ENCODE measurements at regions not wholly inside any gene's neighbourhood (a gene's known extent, or its start where the extent isn't known, plus 50 kb on each side); places are given as distances from the start of the nearest gene placed in this dataset.

DNA sequence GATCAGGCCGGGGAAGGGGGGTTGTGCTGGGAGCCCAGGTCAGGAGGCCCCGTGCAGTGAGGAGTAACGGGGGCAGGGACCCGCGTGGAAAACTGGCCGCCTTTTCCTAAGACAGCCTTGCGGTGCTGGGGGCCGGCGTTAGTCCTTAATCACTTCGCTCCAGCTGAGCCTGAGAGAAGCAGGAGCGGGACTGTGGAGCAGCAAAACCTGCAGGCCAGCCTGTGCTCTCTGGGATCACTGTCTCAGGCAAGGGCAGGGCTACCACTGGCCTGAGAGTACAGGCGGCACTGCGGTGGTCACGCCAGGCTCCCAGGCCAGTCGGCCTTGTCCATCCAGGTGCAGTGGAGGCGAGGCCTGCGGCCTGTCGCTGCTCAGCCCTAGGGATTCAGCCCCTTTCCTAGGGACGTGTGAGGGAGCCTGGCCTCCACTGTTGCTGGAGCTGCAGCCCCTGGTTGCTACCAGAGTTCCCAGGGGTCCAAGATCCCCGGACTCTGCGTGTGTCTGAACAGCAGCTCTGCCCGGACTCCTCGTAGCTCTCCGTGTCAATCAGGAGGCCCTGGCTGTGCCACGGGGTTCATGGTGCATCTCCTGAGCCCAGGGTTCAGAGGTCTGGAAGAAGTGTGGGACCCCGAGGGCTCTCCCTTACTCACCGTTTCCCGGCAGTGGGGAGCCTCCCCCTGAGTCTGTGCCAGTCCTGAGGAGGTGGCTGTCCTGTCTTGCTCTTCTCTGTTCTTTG, 2141.7 kb upstream of the TENM3 start:
- DNase-seq = no peak

DNA sequence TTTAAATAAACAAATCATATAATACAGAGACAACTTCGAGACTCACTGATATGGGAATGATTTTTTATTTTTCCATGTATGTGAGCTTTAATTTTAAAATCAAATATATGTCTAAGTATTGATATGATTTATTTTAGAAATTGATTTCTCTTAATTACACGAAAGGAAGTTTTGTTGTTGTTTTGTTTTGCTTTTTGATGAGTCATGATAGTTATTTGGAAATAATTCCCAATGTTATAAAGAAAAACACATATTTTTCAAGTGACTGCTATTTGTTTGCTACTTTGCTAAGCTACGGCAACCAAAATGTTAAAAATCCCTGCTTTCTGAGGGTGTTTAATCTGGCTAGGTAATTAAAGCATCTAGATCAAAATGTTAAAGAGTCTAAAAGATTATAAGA, 2139.4 kb upstream of the TENM3 start:
- no peak for DNase-seq

- DNase-seq = no peak
Observed at GRCh38 chr4:180105362-180105761, 2137.8 kb upstream of the TENM3 start.

GRCh38 chr4:180106122-180106521, 2137.1 kb upstream of the TENM3 start:
- DNase-seq = no peak

- no peak for DNase-seq
Observed at GRCh38 chr4:180106997-180107396, 2136.2 kb upstream of the TENM3 start.

DNA sequence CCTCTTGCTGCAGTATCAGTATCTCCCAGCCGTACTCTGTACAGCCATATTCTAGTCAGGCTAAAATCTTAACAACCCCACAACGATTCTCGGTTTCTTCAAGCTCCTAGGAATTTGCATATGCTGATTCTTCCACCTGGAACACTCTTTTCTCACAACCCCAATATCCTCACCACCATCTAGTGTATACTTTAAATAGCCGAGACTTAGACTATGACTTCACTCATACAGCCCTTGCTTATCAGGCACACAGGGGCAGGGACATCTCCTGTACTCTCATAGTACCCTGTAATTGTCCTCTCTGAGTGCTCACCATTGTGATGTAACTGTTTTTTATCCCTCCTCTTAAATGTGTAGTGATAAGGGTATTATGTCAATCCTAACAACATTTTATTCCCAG, 2126.4 kb upstream of the TENM3 start:
- no peak for DNase-seq

GRCh38 chr4:180120068-180120467, 2123.1 kb upstream of the TENM3 start:
- DNase-seq = no peak

GRCh38 chr4:180134091-180134866, 2108.9 kb upstream of the TENM3 start:
- no peak for DNase-seq

GRCh38 chr4:180141734-180142133, 2101.5 kb upstream of the TENM3 start:
- DNase-seq = no peak

DNA sequence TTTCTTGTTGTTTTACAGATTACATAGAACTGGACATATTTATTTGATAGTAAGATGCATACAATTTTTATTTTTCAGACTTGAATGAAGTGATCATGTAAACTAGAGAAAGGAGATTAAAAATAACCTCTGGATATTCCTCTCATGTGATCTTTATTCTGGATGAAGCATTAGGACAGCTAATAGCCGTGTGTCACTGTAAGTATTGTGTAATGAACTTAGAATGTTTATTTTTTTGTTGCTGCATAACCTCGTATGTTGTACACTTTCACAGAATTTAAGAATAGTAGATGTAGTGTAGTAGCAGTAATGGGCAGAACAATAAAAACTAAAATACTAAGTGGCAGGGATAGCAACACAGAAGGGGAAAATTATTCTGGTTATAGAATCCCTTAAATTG, 2094.5 kb upstream of the TENM3 start:
- no peak for DNase-seq

GRCh38 chr4:180150818-180151217, 2092.4 kb upstream of the TENM3 start:
- no peak for DNase-seq

GRCh38 chr4:180152831-180153230, 2090.4 kb upstream of the TENM3 start:
- no peak for DNase-seq

- DNase-seq = no peak
Observed at GRCh38 chr4:180153587-180153986, 2089.6 kb upstream of the TENM3 start.

DNA sequence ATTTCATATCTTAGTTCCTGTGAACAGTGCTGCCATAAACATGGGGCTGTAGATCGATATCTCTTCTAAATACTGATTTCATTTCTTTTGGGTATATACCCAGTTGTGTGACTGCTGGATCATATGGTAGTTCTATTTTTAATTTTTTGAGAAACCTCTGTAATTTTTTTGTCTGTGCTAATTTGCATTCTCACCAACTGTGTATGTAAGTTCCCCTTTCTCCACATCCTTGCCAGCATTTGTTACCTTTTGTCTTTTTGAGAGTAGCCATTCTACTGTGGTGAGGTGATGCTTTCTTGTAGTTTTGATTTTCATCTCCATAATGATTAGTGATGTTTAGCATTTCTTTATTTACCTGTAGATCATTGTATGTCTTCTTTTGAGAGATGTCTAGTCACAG, 2086.5 kb upstream of the TENM3 start:
- DNase-seq = no peak

DNA sequence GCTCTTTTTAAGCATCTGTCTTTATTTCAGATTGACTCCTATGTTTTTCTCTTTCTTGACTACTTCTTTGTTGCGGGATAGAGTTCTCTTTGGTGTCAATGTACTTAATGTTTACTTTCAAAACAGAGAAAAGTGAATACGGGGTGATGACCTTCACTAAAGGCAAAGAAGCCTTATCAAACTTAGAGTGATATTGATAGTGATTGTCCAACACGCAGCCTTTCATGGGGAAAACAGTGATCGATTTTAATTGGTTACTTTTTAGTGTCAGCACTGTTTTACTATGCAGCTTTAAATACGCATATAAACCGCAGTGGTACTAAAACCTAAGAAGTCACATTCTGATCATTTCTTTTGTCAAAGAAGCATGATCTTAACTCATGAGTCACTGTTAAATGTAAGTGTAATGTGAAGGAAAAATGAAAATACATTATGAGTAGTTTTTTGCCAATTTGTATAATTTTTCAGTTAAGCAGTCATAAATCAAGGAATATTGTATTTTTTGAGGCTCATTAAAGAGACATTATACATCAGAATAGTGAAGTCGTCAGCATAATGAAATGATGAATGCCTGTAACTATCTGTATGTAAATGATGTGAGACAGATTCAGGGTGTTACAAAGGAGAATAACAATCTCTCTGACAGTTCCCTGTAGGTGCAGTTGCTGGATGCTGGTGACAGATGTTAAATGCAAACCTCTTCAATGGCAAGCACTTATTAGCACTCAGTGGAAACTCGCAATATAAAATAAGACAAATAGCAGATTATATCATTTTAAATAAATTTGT, 2082.8 kb upstream of the TENM3 start:
- no peak for DNase-seq

- no peak for DNase-seq
Observed at GRCh38 chr4:180164799-180165198, 2078.4 kb upstream of the TENM3 start.

- no peak for DNase-seq
Observed at GRCh38 chr4:180169394-180169793, 2073.8 kb upstream of the TENM3 start.

GRCh38 chr4:180169966-180170365, 2073.2 kb upstream of the TENM3 start:
- DNase-seq = no peak

DNA sequence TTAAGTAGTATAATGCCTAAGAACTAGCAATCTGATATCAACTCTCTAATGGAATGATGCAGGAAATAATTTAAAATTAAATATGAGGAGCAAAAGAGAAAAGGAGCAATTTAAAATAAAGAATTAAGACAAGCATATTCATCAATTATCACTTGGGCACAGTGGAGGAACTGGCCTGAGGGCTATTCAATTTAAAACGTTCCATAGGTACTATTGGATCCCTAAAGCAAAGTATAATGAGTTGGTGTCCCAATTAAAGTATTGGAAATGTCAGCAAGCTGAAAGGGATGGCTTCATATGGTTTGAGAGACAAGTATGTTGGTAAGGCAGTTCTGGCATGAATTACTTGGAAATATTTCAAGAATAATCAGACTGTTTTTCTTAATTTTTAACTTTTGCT, 2064.1 kb upstream of the TENM3 start:
- DNase-seq = no peak

GRCh38 chr4:180189666-180190065, 2053.5 kb upstream of the TENM3 start:
- no peak for DNase-seq

GRCh38 chr4:180190382-180190781, 2052.8 kb upstream of the TENM3 start:
- no peak for DNase-seq

DNA sequence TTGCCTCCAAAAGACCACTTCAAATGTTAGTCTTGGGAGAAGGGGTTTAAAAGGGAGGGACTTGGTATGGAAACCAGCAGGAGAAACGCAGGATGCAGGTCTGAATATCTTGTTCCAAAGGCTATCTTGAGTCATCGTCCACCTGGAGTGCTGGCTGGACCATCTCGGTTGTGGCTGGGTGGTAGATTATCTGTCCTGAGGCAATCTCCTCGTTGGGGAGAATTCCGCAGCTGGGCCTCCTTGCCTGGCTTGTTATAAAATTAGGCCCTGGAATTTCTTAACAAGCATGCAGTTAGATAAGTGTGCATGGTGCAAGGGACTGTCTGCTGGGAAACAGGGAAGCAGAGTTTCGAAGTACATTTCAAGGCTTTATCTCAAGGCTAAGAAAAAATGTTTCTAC, 2045.7 kb upstream of the TENM3 start:
- DNase-seq = no peak

DNA sequence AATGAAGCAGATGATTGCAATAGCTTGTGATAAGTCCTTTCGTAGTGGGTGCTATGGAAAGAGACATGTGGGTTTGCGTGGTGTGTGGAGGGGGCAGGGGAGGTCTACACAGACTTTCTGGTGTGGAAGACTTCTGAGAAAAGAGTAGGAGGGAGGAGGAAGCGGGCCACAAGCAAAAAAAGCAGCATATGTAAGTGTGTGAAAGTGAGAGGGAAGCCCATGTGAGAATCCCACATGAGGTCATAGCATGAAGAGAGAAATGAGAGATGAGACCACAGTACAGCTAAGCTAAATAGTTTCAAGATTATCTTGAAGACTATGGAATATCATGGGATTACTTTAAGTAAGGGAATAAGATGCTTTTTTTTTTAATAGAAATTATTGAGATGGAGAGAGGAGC, 2039.9 kb upstream of the TENM3 start:
- no peak for DNase-seq

DNA sequence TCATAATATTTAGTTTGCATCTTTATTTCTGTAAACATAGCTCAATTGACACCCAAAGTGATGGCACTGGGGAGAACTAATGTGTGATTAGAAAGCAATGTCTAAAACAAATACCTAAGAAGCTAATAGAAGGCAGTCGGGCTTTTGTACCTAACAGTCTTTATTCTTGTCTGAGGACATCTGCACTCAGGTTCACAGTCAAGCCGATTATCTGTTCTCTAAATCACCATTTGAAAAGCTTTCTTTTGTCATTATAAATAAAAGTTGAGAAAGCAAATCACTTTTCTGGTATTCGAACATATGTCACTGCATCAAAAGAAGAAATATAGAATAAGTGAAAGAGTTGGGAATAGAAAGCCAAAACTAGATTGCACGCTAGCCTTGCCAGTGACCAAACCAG, 2037.9 kb upstream of the TENM3 start:
- DNase-seq = no peak

Data from CD4-positive, alpha-beta T cell treated with Interferon gamma for 1 hour (primary cell).